ENCODE measurements at regions not wholly inside any gene's neighbourhood (a gene's known extent, or its start where the extent isn't known, plus 50 kb on each side); places are given as distances from the start of the nearest gene placed in this dataset.

GRCh38 chr3:163563485-163563884, 1514.8 kb downstream of the SI start:
- no peak for DNase-seq
- no peak overlapping the region for H3K9ac ChIP-seq (ENCODE audit: low read length)

GRCh38 chr3:163562625-163563024, 1515.7 kb downstream of the SI start:
- ATAC-seq (ENCODE audit: low read depth): no peak
- Histone ChIP-seq H3K9me3 (ENCODE audit: control extremely low read depth in 1 of 3, control insufficient read depth in 2 of 3, insufficient read depth in 1 of 3, low read length in 2 of 3) (peaks cover 0 to 3% (median 0%) of the 10 kb centered on the region in 3 donors), H2AFZ (ENCODE audit: insufficient read depth, low read depth, low read length, poor library complexity, severe bottlenecking) (no peak overlapping the region), H3K4me2 (replicated peaks; ENCODE audit: low read depth, low read length, poor library complexity, severe bottlenecking) (no peak overlapping the region), H3K4me3 (ENCODE audit: control extremely low read depth in 1 of 5, extremely low read depth in 1 of 5, insufficient read depth in 1 of 5, low read depth in 2 of 5, low read length in 4 of 5) (no peak overlapping the region), H3K4me1 (ENCODE audit: control insufficient read depth in 2 of 2, insufficient read depth in 2 of 2, low read length in 2 of 2) (no peaks in the 10 kb centered on the region), H3K27ac (ENCODE audit: low read length in 2 of 2) (no peak overlapping the region), H3K36me3 (replicated peaks in 1 of 2; ENCODE audit: control extremely low read depth in 1 of 2, control insufficient read depth in 1 of 2, extremely low read depth in 1 of 2, insufficient read depth in 2 of 2, low read length in 1 of 2) (no peaks in the 10 kb centered on the region), H3K27me3 (replicated peaks in 1 of 4; ENCODE audit: control extremely low read depth in 1 of 4, control insufficient read depth in 3 of 4, insufficient read depth in 4 of 4, low read length in 3 of 4) (no peaks in the 10 kb centered on the region), H3K9ac (ENCODE audit: low read length) (no peak overlapping the region), H3K79me2 (ENCODE audit: control insufficient read depth, insufficient read depth, low read length) (no peaks in the 10 kb centered on the region), H4K20me1 (ENCODE audit: control insufficient read depth, insufficient read depth, low read length, poor library complexity, severe bottlenecking) (no peaks in the 10 kb centered on the region)
- no peaks in the 10 kb centered on the region for H3K4me1 Mint-ChIP-seq
- H3K9me3 Mint-ChIP-seq (ENCODE audit: insufficient read depth): no peaks in the 10 kb centered on the region
- H3K27ac Mint-ChIP-seq: no peak overlapping the region
- POLR2A ChIA-PET: no interaction called here
- intact Hi-C loops (cut with micrococcal nuclease): no loop called here
- no CpG with 5 or more reads among the region's 2 CpGs for WGBS (ENCODE audit: insufficient coverage)
- H3K27me3 Mint-ChIP-seq: no peaks in the 10 kb centered on the region
- DNase-seq: no peak
- no peak overlapping the region for H3K4me3 Mint-ChIP-seq
- TF ChIP-seq EZH2 (IDR thresholded peaks at IDR 0.05; ENCODE audit: borderline replicate concordance, insufficient read depth, low read depth, low read length, poor library complexity, severe bottlenecking): no peak
- TF ChIP-seq, protein P1, sequence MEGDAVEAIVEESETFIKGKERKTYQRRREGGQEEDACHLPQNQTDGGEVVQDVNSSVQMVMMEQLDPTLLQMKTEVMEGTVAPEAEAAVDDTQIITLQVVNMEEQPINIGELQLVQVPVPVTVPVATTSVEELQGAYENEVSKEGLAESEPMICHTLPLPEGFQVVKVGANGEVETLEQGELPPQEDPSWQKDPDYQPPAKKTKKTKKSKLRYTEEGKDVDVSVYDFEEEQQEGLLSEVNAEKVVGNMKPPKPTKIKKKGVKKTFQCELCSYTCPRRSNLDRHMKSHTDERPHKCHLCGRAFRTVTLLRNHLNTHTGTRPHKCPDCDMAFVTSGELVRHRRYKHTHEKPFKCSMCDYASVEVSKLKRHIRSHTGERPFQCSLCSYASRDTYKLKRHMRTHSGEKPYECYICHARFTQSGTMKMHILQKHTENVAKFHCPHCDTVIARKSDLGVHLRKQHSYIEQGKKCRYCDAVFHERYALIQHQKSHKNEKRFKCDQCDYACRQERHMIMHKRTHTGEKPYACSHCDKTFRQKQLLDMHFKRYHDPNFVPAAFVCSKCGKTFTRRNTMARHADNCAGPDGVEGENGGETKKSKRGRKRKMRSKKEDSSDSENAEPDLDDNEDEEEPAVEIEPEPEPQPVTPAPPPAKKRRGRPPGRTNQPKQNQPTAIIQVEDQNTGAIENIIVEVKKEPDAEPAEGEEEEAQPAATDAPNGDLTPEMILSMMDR (IDR thresholded peaks at IDR 0.05): no peak
- CTCF ChIA-PET: no interaction called here

More at GRCh38 chr3:163563485-163563884, 1514.8 kb downstream of the SI start:
- Mint-ChIP-seq H3K4me3 (no peak overlapping the region), H3K27ac (no peak overlapping the region), H3K4me1 (no peaks in the 10 kb centered on the region), H3K27me3 (no peaks in the 10 kb centered on the region), H3K9me3 (ENCODE audit: insufficient read depth) (no peaks in the 10 kb centered on the region)
- no peak for TF ChIP-seq EZH2 (IDR thresholded peaks at IDR 0.05; ENCODE audit: borderline replicate concordance, insufficient read depth, low read depth, low read length, poor library complexity, severe bottlenecking)
- TF ChIP-seq, protein P1 (IDR thresholded peaks at IDR 0.05): no peak
- Histone ChIP-seq H4K20me1 (ENCODE audit: control insufficient read depth, insufficient read depth, low read length, poor library complexity, severe bottlenecking) (no peaks in the 10 kb centered on the region), H3K4me1 (ENCODE audit: control insufficient read depth in 2 of 2, insufficient read depth in 2 of 2, low read length in 2 of 2) (no peaks in the 10 kb centered on the region), H3K36me3 (replicated peaks in 1 of 2; ENCODE audit: control extremely low read depth in 1 of 2, control insufficient read depth in 1 of 2, extremely low read depth in 1 of 2, insufficient read depth in 2 of 2, low read length in 1 of 2) (no peaks in the 10 kb centered on the region), H2AFZ (ENCODE audit: insufficient read depth, low read depth, low read length, poor library complexity, severe bottlenecking) (no peak overlapping the region), H3K4me2 (replicated peaks; ENCODE audit: low read depth, low read length, poor library complexity, severe bottlenecking) (no peak overlapping the region), H3K9me3 (ENCODE audit: control extremely low read depth in 1 of 3, control insufficient read depth in 2 of 3, insufficient read depth in 1 of 3, low read length in 2 of 3) (peaks cover 0 to 3% (median 0%) of the 10 kb centered on the region in 3 donors), H3K4me3 (ENCODE audit: control extremely low read depth in 1 of 5, extremely low read depth in 1 of 5, insufficient read depth in 1 of 5, low read depth in 2 of 5, low read length in 4 of 5) (no peak overlapping the region), H3K27ac (ENCODE audit: low read length in 2 of 2) (no peak overlapping the region), H3K79me2 (ENCODE audit: control insufficient read depth, insufficient read depth, low read length) (no peaks in the 10 kb centered on the region), H3K27me3 (replicated peaks in 1 of 4; ENCODE audit: control extremely low read depth in 1 of 4, control insufficient read depth in 3 of 4, insufficient read depth in 4 of 4, low read length in 3 of 4) (no peaks in the 10 kb centered on the region)
- 83% methylated on average over 1 of the region's 1 CpG for WGBS (ENCODE audit: insufficient coverage)
- ChIA-PET POLR2A (no interaction called here), CTCF (no interaction called here)
- ATAC-seq (ENCODE audit: low read depth): no peak
- intact Hi-C loops (cut with micrococcal nuclease): no loop called here

All from B cell (primary cell).